ENCODE measurements at regions not wholly inside any gene's neighbourhood (a gene's known extent, or its start where the extent isn't known, plus 50 kb on each side); places are given as distances from the start of the nearest gene placed in this dataset.
"Not testable (repeated sequence)": the region's sequence is repeated elsewhere in the genome, so short reads cannot be mapped to it uniquely, and the experiment has no call there.

- H3K4me3 Mint-ChIP-seq; H3K4me1 Mint-ChIP-seq (ENCODE audit: low read depth); ATAC-seq (replicated peaks in 1 of 2); H3K27me3 Mint-ChIP-seq (ENCODE audit: low read depth); H3K36me3 Mint-ChIP-seq (ENCODE audit: insufficient read depth in 2 of 2); DNase-seq: not testable (repeated sequence)
- Mint-ChIP-seq H3K9me3 (peaks cover 17 to 19% of the 10 kb centered on the region in 2 donors), H3K27ac (peak overlapping the region; percentile 26)
Observed at GRCh38 chr2:155879900-155880299, 452.6 kb downstream of the NR4A2 start.

- DNase-seq, result no peak
- Mint-ChIP-seq H3K4me3 (no peak overlapping the region), H3K9me3 (peaks cover 6 to 17% of the 10 kb centered on the region in 2 donors), H3K36me3 (ENCODE audit: insufficient read depth in 2 of 2) (peaks cover 0 to 3% of the 10 kb centered on the region in 2 donors), H3K27ac (no peak overlapping the region), H3K27me3 (ENCODE audit: low read depth) (no peaks in the 10 kb centered on the region), H3K4me1 (ENCODE audit: low read depth) (no peaks in the 10 kb centered on the region)
- ATAC-seq (replicated peaks in 1 of 2), result no peak
Observed at GRCh38 chr2:155872396-155872795, 460.1 kb downstream of the NR4A2 start.

GRCh38 chr2:155871940-155872339 lies 460.6 kb downstream of the NR4A2 start:
- Mint-ChIP-seq H3K36me3 (ENCODE audit: insufficient read depth in 2 of 2) (peaks cover 0 to 3% of the 10 kb centered on the region in 2 donors), H3K27ac (no peak overlapping the region), H3K27me3 (ENCODE audit: low read depth) (no peaks in the 10 kb centered on the region), H3K4me3 (no peak overlapping the region), H3K4me1 (ENCODE audit: low read depth) (no peaks in the 10 kb centered on the region), H3K9me3 (peaks cover 6 to 17% of the 10 kb centered on the region in 2 donors)
- no peak for DNase-seq
- ATAC-seq (replicated peaks in 1 of 2), result no peak

- DNase-seq, result no peak
- Mint-ChIP-seq H3K27me3 (ENCODE audit: low read depth) (no peaks in the 10 kb centered on the region), H3K27ac (no peak overlapping the region), H3K4me3 (no peak overlapping the region), H3K9me3 (no peaks in the 10 kb centered on the region), H3K4me1 (ENCODE audit: low read depth) (no peaks in the 10 kb centered on the region), H3K36me3 (ENCODE audit: insufficient read depth in 2 of 2) (no peaks in the 10 kb centered on the region)
- no peak for ATAC-seq (replicated peaks in 1 of 2)
Observed at GRCh38 chr2:155867564-155867963, 465.0 kb downstream of the NR4A2 start.

- DNase-seq, result no peak
- Mint-ChIP-seq H3K27ac (no peak overlapping the region), H3K27me3 (ENCODE audit: low read depth) (no peaks in the 10 kb centered on the region)
Observed at GRCh38 chr2:155866477-155866876, 466.0 kb downstream of the NR4A2 start.

GRCh38 chr2:155852156-155852555 lies 480.4 kb downstream of the NR4A2 start:
- Mint-ChIP-seq H3K27ac (no peak overlapping the region), H3K9me3 (no peaks in the 10 kb centered on the region)

More at GRCh38 chr2:155866477-155866876, 466.0 kb downstream of the NR4A2 start:
- no peaks in the 10 kb centered on the region for H3K9me3 Mint-ChIP-seq
- no peak overlapping the region for H3K4me3 Mint-ChIP-seq
- ATAC-seq (replicated peaks in 1 of 2), result no peak
- no peaks in the 10 kb centered on the region for H3K4me1 Mint-ChIP-seq (ENCODE audit: low read depth)
- no peaks in the 10 kb centered on the region for H3K36me3 Mint-ChIP-seq (ENCODE audit: insufficient read depth in 2 of 2)

GRCh38 chr2:155846259-155846658 lies 486.3 kb downstream of the NR4A2 start:
- ATAC-seq (replicated peaks in 1 of 2) (no peak), DNase-seq (no peak)
- Mint-ChIP-seq H3K4me1 (ENCODE audit: low read depth) (no peaks in the 10 kb centered on the region), H3K36me3 (ENCODE audit: insufficient read depth in 2 of 2) (no peaks in the 10 kb centered on the region), H3K27me3 (ENCODE audit: low read depth) (no peaks in the 10 kb centered on the region), H3K9me3 (peaks cover 0 to 3% of the 10 kb centered on the region in 2 donors), H3K27ac (no peak overlapping the region), H3K4me3 (no peak overlapping the region)

More at GRCh38 chr2:155852156-155852555, 480.4 kb downstream of the NR4A2 start:
- Mint-ChIP-seq H3K27me3 (ENCODE audit: low read depth) (no peaks in the 10 kb centered on the region), H3K36me3 (ENCODE audit: insufficient read depth in 2 of 2) (no peaks in the 10 kb centered on the region), H3K4me3 (no peak overlapping the region), H3K4me1 (ENCODE audit: low read depth) (no peaks in the 10 kb centered on the region)
- DNase-seq (no peak), ATAC-seq (replicated peaks in 1 of 2) (no peak)

GRCh38 chr2:155844461-155844860 lies 488.1 kb downstream of the NR4A2 start:
- no peaks in the 10 kb centered on the region for H3K36me3 Mint-ChIP-seq (ENCODE audit: insufficient read depth in 2 of 2)
- H3K4me1 Mint-ChIP-seq (ENCODE audit: low read depth), result no peaks in the 10 kb centered on the region
- no peaks in the 10 kb centered on the region for H3K27me3 Mint-ChIP-seq (ENCODE audit: low read depth)
- DNase-seq, result no peak
- H3K27ac Mint-ChIP-seq, result no peak overlapping the region
- no peak overlapping the region for H3K4me3 Mint-ChIP-seq
- H3K9me3 Mint-ChIP-seq, result peaks cover 0 to 3% of the 10 kb centered on the region in 2 donors
- ATAC-seq (replicated peaks in 1 of 2), result no peak

- no peak for DNase-seq
- no peaks in the 10 kb centered on the region for H3K27me3 Mint-ChIP-seq (ENCODE audit: low read depth)
- no peaks in the 10 kb centered on the region for H3K4me1 Mint-ChIP-seq (ENCODE audit: low read depth)
- H3K36me3 Mint-ChIP-seq (ENCODE audit: insufficient read depth in 2 of 2), result no peaks in the 10 kb centered on the region
- H3K9me3 Mint-ChIP-seq, result peaks cover 0 to 3% of the 10 kb centered on the region in 2 donors
- H3K27ac Mint-ChIP-seq, result no peak overlapping the region
- no peak for ATAC-seq (replicated peaks in 1 of 2)
- no peak overlapping the region for H3K4me3 Mint-ChIP-seq
Observed at GRCh38 chr2:155842103-155842502, 490.4 kb downstream of the NR4A2 start.

GRCh38 chr2:155841442-155841841 lies 491.1 kb downstream of the NR4A2 start:
- Mint-ChIP-seq H3K27ac (no peak overlapping the region), H3K4me1 (ENCODE audit: low read depth) (no peaks in the 10 kb centered on the region), H3K9me3 (peaks cover 0 to 1% of the 10 kb centered on the region in 2 donors), H3K4me3 (no peak overlapping the region), H3K36me3 (ENCODE audit: insufficient read depth in 2 of 2) (no peaks in the 10 kb centered on the region), H3K27me3 (ENCODE audit: low read depth) (no peaks in the 10 kb centered on the region)
- ATAC-seq (replicated peaks in 1 of 2) (no peak), DNase-seq (no peak)

- Mint-ChIP-seq H3K4me3 (no peak overlapping the region), H3K36me3 (ENCODE audit: insufficient read depth in 2 of 2) (no peaks in the 10 kb centered on the region), H3K27ac (no peak overlapping the region), H3K4me1 (ENCODE audit: low read depth) (no peaks in the 10 kb centered on the region), H3K9me3 (peaks cover 0 to 1% of the 10 kb centered on the region in 2 donors), H3K27me3 (ENCODE audit: low read depth) (no peaks in the 10 kb centered on the region)
- ATAC-seq (replicated peaks in 1 of 2), result no peak
- no peak for DNase-seq
Observed at GRCh38 chr2:155840661-155841060, 491.9 kb downstream of the NR4A2 start.

- ATAC-seq (replicated peaks in 1 of 2) (no peak), DNase-seq (no peak)
- Mint-ChIP-seq H3K4me1 (ENCODE audit: low read depth) (no peaks in the 10 kb centered on the region), H3K4me3 (no peak overlapping the region), H3K27ac (no peak overlapping the region), H3K36me3 (ENCODE audit: insufficient read depth in 2 of 2) (no peaks in the 10 kb centered on the region), H3K9me3 (peaks cover 0 to 1% of the 10 kb centered on the region in 2 donors), H3K27me3 (ENCODE audit: low read depth) (no peaks in the 10 kb centered on the region)
Observed at GRCh38 chr2:155839991-155840390, 492.5 kb downstream of the NR4A2 start.

GRCh38 chr2:155839436-155839835 lies 493.1 kb downstream of the NR4A2 start:
- DNase-seq (no peak), ATAC-seq (replicated peaks in 1 of 2) (no peak)
- H3K36me3 Mint-ChIP-seq (ENCODE audit: insufficient read depth in 2 of 2), result no peaks in the 10 kb centered on the region
- peaks cover 0 to 1% of the 10 kb centered on the region in 2 donors for H3K9me3 Mint-ChIP-seq
- H3K27me3 Mint-ChIP-seq (ENCODE audit: low read depth), result no peaks in the 10 kb centered on the region
- H3K27ac Mint-ChIP-seq, result no peak overlapping the region
- H3K4me3 Mint-ChIP-seq, result no peak overlapping the region
- H3K4me1 Mint-ChIP-seq (ENCODE audit: low read depth), result no peaks in the 10 kb centered on the region

- Mint-ChIP-seq H3K27me3 (ENCODE audit: low read depth) (no peaks in the 10 kb centered on the region), H3K27ac (no peak overlapping the region), H3K4me1 (ENCODE audit: low read depth) (no peaks in the 10 kb centered on the region), H3K9me3 (no peaks in the 10 kb centered on the region), H3K36me3 (ENCODE audit: insufficient read depth in 2 of 2) (no peaks in the 10 kb centered on the region), H3K4me3 (no peak overlapping the region)
- DNase-seq (no peak), ATAC-seq (replicated peaks in 1 of 2) (no peak)
Observed at GRCh38 chr2:155836439-155836838, 496.1 kb downstream of the NR4A2 start.

All from activated T-cell treated with anti-CD3 and anti-CD28 coated beads, Interleukin-2, amount 50 U/mL, for 72 hours (primary cell).